GM23338 (cell line): ENCODE measurements at regions not wholly inside any gene's neighbourhood (a gene's known extent, or its start where the extent isn't known, plus 50 kb on each side); places are given as distances from the start of the nearest gene placed in this dataset.

Experiments used
- ATAC-seq: fragments of 200-7000 bp; cut with Tn5 transposase; 3 replicates; pipeline ENCODE4 v1.9.1; 2020
- DNase-seq: peaks from one replicate; pipeline ENCODE4 v3.0.0-alpha.2; 2015; ENCODE audit warnings: low spot score
- H2AFZ ChIP-seq: fragments of 200-600 bp; sonication (generic); 2 replicates; pipeline ENCODE4 v1.8.0; 2016; ENCODE audit warnings: antibody characterized with exemption, mild to moderate bottlenecking, moderate library complexity
- H3F3A ChIP-seq: fragments of 200-600 bp; sonication (generic); replicated peaks from 2 replicates; pipeline ENCODE4 v1.8.0; 2017; ENCODE audit warnings: antibody characterized with exemption, mixed run types, low read depth
- H3K27ac ChIP-seq: fragments of 200-600 bp; sonication (generic); 2 replicates; pipeline ENCODE4 v1.6.1; 2016; ENCODE audit warnings: low read depth
- H3K27me3 ChIP-seq: fragments of 200-600 bp; sonication (generic); 2 replicates; pipeline ENCODE4 v1.8.0; 2016; ENCODE audit warnings: mild to moderate bottlenecking, mixed run types, moderate library complexity; ENCODE audit not compliant: insufficient read depth
- H3K36me3 ChIP-seq: fragments of 200-600 bp; sonication (generic); 2 replicates; pipeline ENCODE4 v1.8.0; 2016; ENCODE audit warnings: mild to moderate bottlenecking; ENCODE audit not compliant: insufficient read depth
- H3K4me1 ChIP-seq: fragments of 200-600 bp; sonication (generic); 2 replicates; pipeline ENCODE4 v1.8.0; 2016; ENCODE audit warnings: mild to moderate bottlenecking, moderate library complexity; ENCODE audit not compliant: insufficient read depth
- H3K4me2 ChIP-seq: fragments of 200-600 bp; sonication (generic); 2 replicates; pipeline ENCODE4 v1.7.1; 2017; ENCODE audit warnings: mixed run types
- H3K4me3 ChIP-seq: fragments of 200-600 bp; sonication (generic); 2 replicates; pipeline ENCODE4 v1.6.1; 2016; ENCODE audit warnings: mixed run types
- H3K79me2 ChIP-seq: fragments of 200-600 bp; sonication (generic); replicated peaks from 2 replicates; pipeline ENCODE4 v1.8.0; 2017; ENCODE audit warnings: mild to moderate bottlenecking; ENCODE audit not compliant: insufficient read depth
- H3K9me2 ChIP-seq: fragments of 200-600 bp; sonication (generic); 2 replicates; pipeline ENCODE4 v1.8.0; 2017; ENCODE audit not compliant: insufficient read depth
- H4K20me1 ChIP-seq: fragments of 200-600 bp; sonication (generic); replicated peaks from 2 replicates; pipeline ENCODE4 v1.8.0; 2017; ENCODE audit warnings: mild to moderate bottlenecking; ENCODE audit not compliant: insufficient read depth
- H3K27ac Mint-ChIP-seq: 2 replicates; pipeline ENCODE4 v1.8.0; 2020; ENCODE audit warnings: inconsistent platforms, mild to moderate bottlenecking, moderate library complexity, mixed read lengths
- H3K27me3 Mint-ChIP-seq: 3 replicates; pipeline ENCODE4 v1.8.0; 2022; ENCODE audit warnings: low read depth, mild to moderate bottlenecking, moderate library complexity, mixed read lengths, inconsistent platforms; ENCODE audit not compliant: insufficient read depth, poor library complexity
- H3K36me3 Mint-ChIP-seq: 3 replicates; pipeline ENCODE4 v1.8.0; 2021; ENCODE audit warnings: low read depth, mild to moderate bottlenecking, inconsistent platforms, moderate library complexity, mixed read lengths
- H3K4me1 Mint-ChIP-seq: 3 replicates; pipeline ENCODE4 v1.8.0; 2020; ENCODE audit warnings: mild to moderate bottlenecking, inconsistent platforms, mixed read lengths
- H3K4me3 Mint-ChIP-seq: 3 replicates; pipeline ENCODE4 v1.8.0; 2021; ENCODE audit warnings: moderate library complexity, mild to moderate bottlenecking, inconsistent platforms, mixed read lengths
- H3K9me3 Mint-ChIP-seq: 3 replicates; pipeline ENCODE4 v1.8.0; 2020; ENCODE audit warnings: moderate library complexity, mild to moderate bottlenecking, inconsistent platforms, mixed read lengths
- CREB1 ChIP-seq: fragments of 250-450 bp; sonication (Bioruptor Pico); IDR thresholded peaks from 2 replicates; pipeline ENCODE4 v1.5.0; 2020; ENCODE audit warnings: low read depth, mild to moderate bottlenecking, moderate library complexity
- CTCF ChIP-seq, 2 experiments: fragments of 200-600 bp in 1 of 2; sonication (generic) in 1 of 2; conservative IDR thresholded peaks; 2 replicates each; pipeline versions ENCODE4 v1.5.1 to v1.6.1; 2016 to 2017; ENCODE audit warnings: antibody characterized with exemption in 2 of 2, low read depth in 2 of 2, mild to moderate bottlenecking in 2 of 2, moderate library complexity in 1 of 2
- ETS1 ChIP-seq: IDR thresholded peaks from 2 replicates; pipeline ENCODE4 v1.6.1; 2016; ENCODE audit warnings: antibody characterized with exemption
- EZH2 ChIP-seq: fragments of 200-600 bp; sonication (generic); IDR thresholded peaks from one replicate; pipeline ENCODE4 v1.8.0; 2017; ENCODE audit warnings: antibody characterized with exemption, mild to moderate bottlenecking, low read depth; ENCODE audit not compliant: unreplicated experiment
- EZH2phosphoT487 ChIP-seq: fragments of 200-600 bp; sonication (generic); IDR thresholded peaks from one replicate; pipeline ENCODE4 v1.8.1; 2018; ENCODE audit warnings: antibody characterized with exemption; ENCODE audit not compliant: unreplicated experiment
- JUNB ChIP-seq: IDR thresholded peaks from one replicate; pipeline ENCODE4 v1.6.1; 2016; ENCODE audit warnings: antibody characterized with exemption; ENCODE audit not compliant: unreplicated experiment
- NANOG ChIP-seq: IDR thresholded peaks from 2 replicates; pipeline ENCODE4 v1.6.1; 2016; ENCODE audit warnings: antibody characterized with exemption, borderline replicate concordance
- POLR2AphosphoS5 ChIP-seq: IDR thresholded peaks from 2 replicates; pipeline ENCODE4 v1.6.1; 2016; ENCODE audit warnings: antibody characterized with exemption, low read depth
- REST ChIP-seq: IDR thresholded peaks from one replicate; pipeline ENCODE4 v1.6.1; 2018; ENCODE audit warnings: antibody characterized with exemption; ENCODE audit not compliant: unreplicated experiment
- STAT1 ChIP-seq: IDR thresholded peaks from one replicate; pipeline ENCODE4 v1.6.1; 2016; ENCODE audit warnings: antibody characterized with exemption; ENCODE audit not compliant: unreplicated experiment
- ZNF114 ChIP-seq: fragments of 250-450 bp; sonication (Bioruptor Pico); IDR thresholded peaks from 2 replicates; pipeline ENCODE4 v1.5.0; 2020; ENCODE audit warnings: mild to moderate bottlenecking, moderate library complexity
- ZNF331 ChIP-seq: fragments of 250-450 bp; sonication (Bioruptor Pico); IDR thresholded peaks from 2 replicates; pipeline ENCODE4 v1.5.0; 2020; ENCODE audit warnings: low read depth, mild to moderate bottlenecking, moderate library complexity
- ZNF462 ChIP-seq: fragments of 250-450 bp; sonication (Bioruptor Pico); IDR thresholded peaks from 2 replicates; pipeline ENCODE4 v1.5.0; 2020; ENCODE audit warnings: mild to moderate bottlenecking, moderate library complexity

DNA sequence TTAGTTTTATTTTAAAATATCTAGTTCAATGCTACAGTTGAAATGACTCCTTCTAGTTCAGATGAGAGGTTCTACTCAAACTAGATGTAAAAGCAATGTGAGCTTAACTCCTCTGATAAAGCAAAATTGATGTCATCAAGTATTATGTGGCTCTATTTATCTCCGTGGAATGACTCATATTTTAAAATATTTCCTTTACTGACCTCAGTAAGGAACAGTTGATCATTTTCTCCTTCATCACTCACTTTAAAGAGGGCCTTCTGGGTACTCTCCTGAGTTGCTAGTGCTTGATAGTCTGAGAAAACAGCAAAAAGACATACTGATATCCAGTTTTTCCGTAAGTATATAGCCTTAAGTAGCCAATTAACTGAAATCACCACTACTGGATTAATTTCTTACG, 1099.3 kb downstream of the ROBO2 start:
- Histone ChIP-seq H3K4me2 (no peak overlapping the region), H3K4me3 (no peak overlapping the region), H2AFZ (no peak overlapping the region), H3K4me1 (no peaks in the 10 kb centered on the region; the same call in 1 of the 2 replicates), H3K36me3 (no peaks in the 10 kb centered on the region), H3K27me3 (no peaks in the 10 kb centered on the region), H3K27ac (no peak overlapping the region), H4K20me1 (no peaks in the 10 kb centered on the region), H3K9me2 (peaks cover 6% of the 10 kb centered on the region), H3K79me2 (no peaks in the 10 kb centered on the region), H3F3A (no peaks in the 10 kb centered on the region)
- Mint-ChIP-seq H3K36me3 (no peaks in the 10 kb centered on the region), H3K4me3 (no peak overlapping the region), H3K27ac (no peak overlapping the region), H3K4me1 (no peaks in the 10 kb centered on the region; the same call in 2 of the 3 replicates), H3K9me3 (no peaks in the 10 kb centered on the region), H3K27me3 (peaks cover 2% of the 10 kb centered on the region)
- no peak for TF ChIP-seq REST
- no peak for TF ChIP-seq EZH2
- no peak for TF ChIP-seq STAT1
- no peak for TF ChIP-seq POLR2AphosphoS5
- TF ChIP-seq ETS1: no peak
- TF ChIP-seq ZNF114: no peak
- no peak for TF ChIP-seq NANOG
- no peak for TF ChIP-seq JUNB
- no peak for TF ChIP-seq CREB1 (CRISPR knock-in tag)
- TF ChIP-seq EZH2phosphoT487: no peak
- no peak for TF ChIP-seq ZNF462 (CRISPR knock-in tag)
- no peak for TF ChIP-seq CTCF (conservative IDR thresholded peaks at IDR 0.05; ENCODE audit: low read depth in 2 of 2)
- TF ChIP-seq ZNF331 (CRISPR knock-in tag): no peak
- DNase-seq (no peak), ATAC-seq (no peak)
